H9 (cell line): ENCODE measurements at regions not wholly inside any gene's neighbourhood (a gene's known extent, or its start where the extent isn't known, plus 50 kb on each side); places are given as distances from the start of the nearest gene placed in this dataset.

Source experiments
- DNase-seq: peaks from one replicate; pipeline ENCODE4 v3.0.0-alpha.2; 2017
- H2AFZ ChIP-seq: one replicate; pipeline ENCODE4 v1.6.1; 2013; ENCODE audit warnings: mild to moderate bottlenecking, low read length, control low read depth, moderate library complexity
- H2AK5ac ChIP-seq: 2 replicates; pipeline ENCODE4 v1.6.1; 2013; ENCODE audit warnings: low read length, control low read depth, mixed read lengths; ENCODE audit not compliant: insufficient read length
- H2BK120ac ChIP-seq: one replicate; pipeline ENCODE4 v1.6.1; 2013; ENCODE audit warnings: low read depth, mild to moderate bottlenecking, low read length, control low read depth, inconsistent platforms; ENCODE audit not compliant: poor library complexity, severe bottlenecking
- H2BK12ac ChIP-seq: 2 replicates; pipeline ENCODE4 v1.6.1; 2013; ENCODE audit warnings: low read length, control low read depth, mixed read lengths, low read depth; ENCODE audit not compliant: insufficient read length
- H2BK15ac ChIP-seq: 2 replicates; pipeline ENCODE4 v1.6.1; 2013; ENCODE audit warnings: low read depth, low read length, control low read depth
- H2BK20ac ChIP-seq: one replicate; pipeline ENCODE4 v1.6.1; 2013; ENCODE audit warnings: low read depth, mild to moderate bottlenecking, low read length, control low read depth, inconsistent platforms; ENCODE audit not compliant: poor library complexity, severe bottlenecking
- H2BK5ac ChIP-seq: 2 replicates; pipeline ENCODE4 v1.6.1; 2013; ENCODE audit warnings: low read length, control low read depth, mixed read lengths; ENCODE audit not compliant: insufficient read length
- H3K14ac ChIP-seq: 2 replicates; pipeline ENCODE4 v1.6.1; 2013; ENCODE audit warnings: low read length, control low read depth; ENCODE audit not compliant: insufficient read depth
- H3K18ac ChIP-seq: 2 replicates; pipeline ENCODE4 v1.6.1; 2013; ENCODE audit warnings: low read depth, mild to moderate bottlenecking, mixed read lengths, low read length, control low read depth; ENCODE audit not compliant: insufficient read length
- H3K23ac ChIP-seq: 2 replicates; pipeline ENCODE4 v1.6.1; 2013; ENCODE audit warnings: low read length, control low read depth, mixed read lengths, low read depth; ENCODE audit not compliant: insufficient read length
- H3K23me2 ChIP-seq: 2 replicates; pipeline ENCODE4 v1.6.1; 2013; ENCODE audit warnings: low read depth, mild to moderate bottlenecking, mixed read lengths, low read length, control low read depth; ENCODE audit not compliant: insufficient read length, poor library complexity, severe bottlenecking
- H3K27ac ChIP-seq: 2 replicates; pipeline ENCODE4 v1.5.1; 2013; ENCODE audit warnings: low read length, control low read depth, mixed read lengths, low read depth; ENCODE audit not compliant: insufficient read length
- H3K27me3 ChIP-seq: 2 replicates; pipeline ENCODE4 v1.6.1; 2013; ENCODE audit warnings: low read length, control low read depth, inconsistent platforms; ENCODE audit not compliant: insufficient read depth
- H3K4ac ChIP-seq: 2 replicates; pipeline ENCODE4 v1.6.1; 2013; ENCODE audit warnings: low read depth, mild to moderate bottlenecking, control low read depth, inconsistent platforms, low read length, moderate library complexity
- H3K4me1 ChIP-seq: 2 replicates; pipeline ENCODE4 v1.6.1; 2013; ENCODE audit warnings: low read length, control low read depth, inconsistent platforms; ENCODE audit not compliant: insufficient read depth
- H3K4me2 ChIP-seq: 2 replicates; pipeline ENCODE4 v1.6.1; 2013; ENCODE audit warnings: low read length, control low read depth, mixed read lengths; ENCODE audit not compliant: insufficient read length, insufficient read depth
- H3K56ac ChIP-seq: 2 replicates; pipeline ENCODE4 v1.6.1; 2013; ENCODE audit warnings: low read depth, mild to moderate bottlenecking, mixed read lengths, low read length, control low read depth; ENCODE audit not compliant: insufficient read length
- H3K79me1 ChIP-seq: 2 replicates; pipeline ENCODE4 v1.6.1; 2013; ENCODE audit warnings: low read depth, mild to moderate bottlenecking, moderate library complexity, low read length, control low read depth, inconsistent platforms; ENCODE audit not compliant: insufficient read depth, poor library complexity, severe bottlenecking
- H3K79me2 ChIP-seq: 2 replicates; pipeline ENCODE4 v1.6.1; 2013; ENCODE audit warnings: low read length, control low read depth, inconsistent platforms; ENCODE audit not compliant: insufficient read depth
- H3K9ac ChIP-seq: 2 replicates; pipeline ENCODE4 v1.6.1; 2013; ENCODE audit warnings: low read length, control low read depth, mixed read lengths; ENCODE audit not compliant: insufficient read length; ENCODE audit errors: extremely low read depth
- H3K9me3 ChIP-seq: one replicate; pipeline ENCODE4 v1.6.1; 2013; ENCODE audit warnings: low read depth, low read length, inconsistent platforms; ENCODE audit not compliant: control insufficient read depth
- H3T11ph ChIP-seq: one replicate; pipeline ENCODE4 v1.6.1; 2013; ENCODE audit warnings: mild to moderate bottlenecking, low read length, control low read depth, inconsistent platforms
- H4K20me1 ChIP-seq: one replicate; pipeline ENCODE4 v1.6.1; 2013; ENCODE audit not compliant: control insufficient read depth, insufficient read length, insufficient read depth
- H4K5ac ChIP-seq: 2 replicates; pipeline ENCODE4 v1.6.1; 2013; ENCODE audit warnings: low read depth, mild to moderate bottlenecking, mixed read lengths, low read length, control low read depth; ENCODE audit not compliant: insufficient read length
- H4K8ac ChIP-seq: replicated peaks from 2 replicates; pipeline ENCODE4 v1.6.1; 2013; ENCODE audit warnings: low read length, control low read depth, mixed read lengths, low read depth; ENCODE audit not compliant: insufficient read length
- H4K91ac ChIP-seq: 2 replicates; pipeline ENCODE4 v1.6.1; 2013; ENCODE audit warnings: low read depth, mild to moderate bottlenecking, moderate library complexity, mixed read lengths, low read length, control low read depth; ENCODE audit not compliant: insufficient read length
- H3K27ac Mint-ChIP-seq, 3 experiments: 2 replicates in 2 of 3; 3 replicates in 1 of 3; pipeline ENCODE4 v1.8.0; 2020 to 2021; ENCODE audit warnings: mixed read lengths in 3 of 3, mild to moderate bottlenecking in 1 of 3, moderate library complexity in 1 of 3
- H3K27me3 Mint-ChIP-seq: 2 replicates; pipeline ENCODE4 v1.8.0; 2021; ENCODE audit warnings: low read depth, mild to moderate bottlenecking, moderate library complexity, mixed read lengths
- H3K36me3 Mint-ChIP-seq, 3 experiments: 2 replicates in 2 of 3; 3 replicates in 1 of 3; pipeline ENCODE4 v1.8.0; 2020 to 2021; ENCODE audit warnings: low read depth in 3 of 3, mixed read lengths in 3 of 3; ENCODE audit not compliant: insufficient read depth in 1 of 3
- H3K4me1 Mint-ChIP-seq, 2 experiments: 2 replicates each; pipeline ENCODE4 v1.8.0; 2020; ENCODE audit warnings: mixed read lengths in 2 of 2
- H3K4me3 Mint-ChIP-seq, 2 experiments: 2 replicates in 1 of 2; 3 replicates in 1 of 2; pipeline ENCODE4 v1.8.0; 2020 to 2021; ENCODE audit warnings: mild to moderate bottlenecking in 2 of 2, mixed read lengths in 2 of 2, moderate library complexity in 1 of 2
- H3K9me3 Mint-ChIP-seq, 2 experiments: 2 replicates in 1 of 2; 3 replicates in 1 of 2; pipeline ENCODE4 v1.8.0; 2020; ENCODE audit warnings: mild to moderate bottlenecking in 2 of 2, mixed read lengths in 2 of 2, moderate library complexity in 1 of 2
- CTCF ChIP-seq: fragments of 200-600 bp; sonication (generic); conservative IDR thresholded peaks from 3 replicates; pipeline ENCODE4 v1.8.0; 2021; ENCODE audit warnings: antibody characterized with exemption, mild to moderate bottlenecking
- WGBS: extraction: QIAGEN DNeasy Blood & Tissue Kit; methylation state at CpG from one replicate; pipeline ENCODE4 v1.1.7; 2013; ENCODE audit warnings: missing lambda C conversion rate, low lambda C conversion rate, mixed read lengths; ENCODE audit not compliant: insufficient read length; ENCODE audit errors: extremely low coverage; 5-methylcytosine and 5-hydroxymethylcytosine counted together

GRCh38 chr10:44820094-44820493 lies 91.0 kb upstream of the TMEM72 start:
- Histone ChIP-seq H3K18ac (no peak overlapping the region), H3K23me2 (no peaks in the 10 kb centered on the region), H3K4me1 (no peaks in the 10 kb centered on the region; the same call in 1 of the 2 replicates), H3K14ac (no peak overlapping the region), H3K56ac (no peak overlapping the region), H4K8ac (no peak overlapping the region), H2BK12ac (no peak overlapping the region), H3K4ac (no peak overlapping the region), H3K79me2 (no peaks in the 10 kb centered on the region), H3K27ac (no peak overlapping the region), H2AK5ac (no peak overlapping the region), H3K9me3 (no peaks in the 10 kb centered on the region), H2BK15ac (no peak overlapping the region), H3K23ac (no peak overlapping the region), H3K27me3 (no peaks in the 10 kb centered on the region), H2BK5ac (no peak overlapping the region), H4K20me1 (no peaks in the 10 kb centered on the region), H2BK120ac (no peak overlapping the region), H4K91ac (no peak overlapping the region), H2AFZ (no peak overlapping the region), H4K5ac (no peak overlapping the region), H3K79me1 (no peaks in the 10 kb centered on the region), H3K4me2 (no peak overlapping the region), H2BK20ac (no peak overlapping the region), H3T11ph (no peak overlapping the region), H3K9ac (no peak overlapping the region)
- no peak overlapping the region for H3K27ac Mint-ChIP-seq
- TF ChIP-seq CTCF, result no peak
- H3K4me1 Mint-ChIP-seq, result peaks cover 11% of the 10 kb centered on the region in 2 experiments
- DNase-seq, result no peak
- no peaks in the 10 kb centered on the region for H3K36me3 Mint-ChIP-seq
- no peaks in the 10 kb centered on the region for H3K9me3 Mint-ChIP-seq
- H3K4me3 Mint-ChIP-seq, result no peak overlapping the region
- no peaks in the 10 kb centered on the region for H3K27me3 Mint-ChIP-seq
- WGBS, result 100% methylated on average over 2 of the region's 3 CpGs
